Kidney (tissue), 13 donors: ENCODE measurements at regions not wholly inside any gene's neighbourhood (a gene's known extent, or its start where the extent isn't known, plus 50 kb on each side); places are given as distances from the start of the nearest gene placed in this dataset.

Experiments
- DNase-seq, 5 donors: peaks; one replicate each; pipeline ENCODE4 v3.0.0-alpha.2; 2013 to 2020
- FAIRE-seq: peaks from 2 replicates; lab custom pipeline; 2012; peaks lifted over from hg19 to GRCh38; lab: Jason Lieb, UNC
- H3K27ac ChIP-seq, 2 donors: one replicate each; pipeline ENCODE4 v1.7.0; 2013; ENCODE audit warnings: low read depth in 2 of 2, low read length in 2 of 2, inconsistent platforms in 1 of 2
- H3K27me3 ChIP-seq: one replicate; pipeline ENCODE4 v1.7.1; 2013; ENCODE audit warnings: low read length, inconsistent platforms; ENCODE audit not compliant: control insufficient read depth, insufficient read depth
- H3K36me3 ChIP-seq, 3 donors: one replicate each; pipeline versions ENCODE4 v1.7.0 to v1.7.1; 2013; ENCODE audit warnings: low read length in 3 of 3, control low read depth in 1 of 3, inconsistent platforms in 1 of 3; ENCODE audit not compliant: insufficient read depth in 3 of 3, control insufficient read depth in 2 of 3
- H3K4me1 ChIP-seq, 3 donors: one replicate each; pipeline versions ENCODE4 v1.7.0 to v1.7.1; 2013; ENCODE audit warnings: low read length in 3 of 3, inconsistent platforms in 1 of 3, low read depth in 1 of 3; ENCODE audit not compliant: control insufficient read depth in 2 of 3, insufficient read depth in 2 of 3
- H3K4me3 ChIP-seq, 3 donors: one replicate each; pipeline versions ENCODE4 v1.7.0 to v1.8.1; 2013; ENCODE audit warnings: low read length in 3 of 3, control low read depth in 1 of 3, inconsistent platforms in 1 of 3
- H3K9ac ChIP-seq, 3 donors: one replicate each; pipeline versions ENCODE4 v1.7.0 to v1.7.1; 2013; ENCODE audit warnings: low read length in 3 of 3, control low read depth in 1 of 3, inconsistent platforms in 1 of 3
- H3K9me3 ChIP-seq, 3 donors: one replicate each; pipeline versions ENCODE4 v1.7.0 to v1.7.1; 2013; ENCODE audit warnings: low read length in 3 of 3, control low read depth in 1 of 3, inconsistent platforms in 1 of 3; ENCODE audit not compliant: control insufficient read depth in 2 of 3, insufficient read depth in 1 of 3
- CTCF ChIP-seq: IDR thresholded peaks from 3 replicates; pipeline ENCODE4 v1.5.1; 2012; ENCODE audit warnings: mild to moderate bottlenecking, moderate library complexity, borderline replicate concordance; ENCODE audit not compliant: insufficient read depth; ENCODE audit errors: extremely low read depth
- intact Hi-C: fragments of 100-400 bp; cut with DNase I; formaldehyde crosslinking; loops from one replicate; pipeline ENCODE4 v1.11.1; 2022
- donor health status: control.
- donor health status: control.
- donor health status: control.
- donor health status: control.
- donor health status: control.
- donor health status: DM: yes; HTN: yes; CAD: no.
- donor health status: Normal renal cell carcinoma (clear cell type).

- Histone ChIP-seq H3K36me3 (no peaks in the 10 kb centered on the region), H3K4me1 (no peaks in the 10 kb centered on the region), H3K9me3 (no peaks in the 10 kb centered on the region), H3K9ac (no peak overlapping the region), H3K4me3 (no peak overlapping the region), H3K27ac (no peak overlapping the region), H3K27me3 (no peaks in the 10 kb centered on the region)
- intact Hi-C loops: no loop called here
- no peak for TF ChIP-seq CTCF
- FAIRE-seq: no peak
- DNase-seq: no peak
These were observed 128.3 kb downstream of the CYRIA start for GRCh38 chr2:16537347-16537746.

- intact Hi-C loops: no loop called here
- H3K4me3 ChIP-seq: no peak overlapping the region
- H3K27me3 ChIP-seq: no peaks in the 10 kb centered on the region
- no peak for TF ChIP-seq CTCF
- DNase-seq (no peak), FAIRE-seq (no peak)
- no peaks in the 10 kb centered on the region for H3K36me3 ChIP-seq
- H3K27ac ChIP-seq: no peak overlapping the region
- H3K9me3 ChIP-seq: no peaks in the 10 kb centered on the region
- H3K4me1 ChIP-seq: peaks cover 0 to 3% (median 0%) of the 10 kb centered on the region in 3 donors
- H3K9ac ChIP-seq: no peak overlapping the region
These were observed 139.4 kb downstream of the CYRIA start for GRCh38 chr2:16526193-16526592.

- Histone ChIP-seq H3K4me3 (no peak overlapping the region), H3K9me3 (no peaks in the 10 kb centered on the region), H3K4me1 (peaks cover 0 to 3% (median 0%) of the 10 kb centered on the region in 3 donors), H3K36me3 (no peaks in the 10 kb centered on the region), H3K9ac (no peak overlapping the region), H3K27ac (no peak overlapping the region), H3K27me3 (no peaks in the 10 kb centered on the region)
- FAIRE-seq (no peak), DNase-seq (no peak)
- intact Hi-C loops: no loop called here
- peak; percentile 15 for TF ChIP-seq CTCF
These were observed 140.3 kb downstream of the CYRIA start for GRCh38 chr2:16525265-16525887.

GRCh38 chr2:16523711-16524110, 141.9 kb downstream of the CYRIA start:
- Histone ChIP-seq H3K36me3 (no peaks in the 10 kb centered on the region), H3K4me3 (no peak overlapping the region), H3K27me3 (no peaks in the 10 kb centered on the region), H3K4me1 (peaks cover 0 to 3% (median 0%) of the 10 kb centered on the region in 3 donors), H3K27ac (no peak overlapping the region), H3K9ac (no peak overlapping the region), H3K9me3 (no peaks in the 10 kb centered on the region)
- no peak for DNase-seq
- intact Hi-C loops: no loop called here
- no peak for TF ChIP-seq CTCF
- no peak for FAIRE-seq
